T-cell (primary cell): ENCODE measurements at regions not wholly inside any gene's neighbourhood (a gene's known extent, or its start where the extent isn't known, plus 50 kb on each side); places are given as distances from the start of the nearest gene placed in this dataset.
A peak's percentile ranks its signal among the peaks of the same experiment; 100 is the strongest.
"Not testable (repeated sequence)": the region's sequence is repeated elsewhere in the genome, so short reads cannot be mapped to it uniquely, and the experiment has no call there.

Source experiments
- ATAC-seq, 4 experiments: fragments of 200-7000 bp in 3 of 4; fragments of 150-1000 bp in 1 of 4; cut with Tn5 transposase; replicated peaks in 1 of 4; 1 replicate in 3 of 4; 2 replicates in 1 of 4; pipeline ENCODE4 v1.10.0; 2021; ENCODE audit warnings: moderate library complexity in 3 of 4, mild to moderate bottlenecking in 2 of 4, moderate number of reproducible peaks in 1 of 4
- CTCF ChIA-PET, 2 donors: fragments of 300-600 bp; sonication (Branson Sonifier 250); formaldehyde crosslinking; loops; one replicate each; lab custom pipeline; 2022; ENCODE audit warnings: antibody characterized with exemption in 2 of 2; lab: Charles Lee
- POLR2A ChIA-PET, 2 donors: fragments of 300-600 bp; sonication (Branson Sonifier 250); formaldehyde crosslinking; loops; one replicate each; lab custom pipeline; 2022; ENCODE audit warnings: antibody characterized with exemption in 2 of 2; lab: Charles Lee
- DNase-seq, 35 experiments: peaks; one replicate each; pipeline versions ENCODE4 v3.0.0 to v3.0.0-alpha.2; 2013 to 2023
- H3K27ac ChIP-seq: one replicate; pipeline ENCODE4 v1.5.1; 2013; ENCODE audit warnings: low read length
- H3K27me3 ChIP-seq, 2 experiments: replicated peaks in 1 of 2; 1 replicate in 1 of 2; 2 replicates in 1 of 2; pipeline versions ENCODE4 v1.6.1 to v1.7.0; 2013; ENCODE audit warnings: low read length in 1 of 2, mixed read lengths in 1 of 2; ENCODE audit not compliant: control insufficient read depth in 2 of 2, insufficient read depth in 2 of 2; ENCODE audit errors: extremely low read depth in 1 of 2
- H3K36me3 ChIP-seq, 2 donors: 1 replicate in 1 of 2; 2 replicates in 1 of 2; pipeline versions ENCODE4 v1.6.1 to v1.7.0; 2013; ENCODE audit warnings: low read length in 1 of 2; ENCODE audit not compliant: control insufficient read depth in 2 of 2, insufficient read depth in 1 of 2; ENCODE audit errors: extremely low read depth in 1 of 2
- H3K4me1 ChIP-seq, 2 experiments: 1 replicate in 1 of 2; 2 replicates in 1 of 2; pipeline versions ENCODE4 v1.6.1 to v1.7.0; 2013; ENCODE audit warnings: low read length in 2 of 2, mixed read lengths in 1 of 2; ENCODE audit not compliant: insufficient read depth in 2 of 2, control insufficient read depth in 1 of 2; ENCODE audit errors: extremely low read depth in 1 of 2
- H3K4me3 ChIP-seq, 2 donors: 1 replicate in 1 of 2; 2 replicates in 1 of 2; pipeline versions ENCODE4 v1.5.1 to v1.7.0; 2013; ENCODE audit warnings: mild to moderate bottlenecking in 2 of 2, low read length in 1 of 2, moderate library complexity in 1 of 2; ENCODE audit not compliant: control insufficient read depth in 1 of 2; ENCODE audit errors: extremely low read depth in 1 of 2
- H3K9me3 ChIP-seq: 2 replicates; pipeline ENCODE4 v1.7.0; 2013
- H3K27ac Mint-ChIP-seq, 2 donors: one replicate each; pipeline ENCODE4 v1.8.0; 2020 to 2021; ENCODE audit warnings: mild to moderate bottlenecking in 2 of 2, mixed read lengths in 2 of 2
- H3K27me3 Mint-ChIP-seq, 2 donors: one replicate each; pipeline ENCODE4 v1.8.0; 2021 to 2022; ENCODE audit warnings: mixed read lengths in 2 of 2
- H3K36me3 Mint-ChIP-seq: one replicate; pipeline ENCODE4 v1.8.0; 2021; ENCODE audit warnings: mixed read lengths
- H3K4me1 Mint-ChIP-seq, 3 donors: one replicate each; pipeline ENCODE4 v1.8.0; 2020 to 2022; ENCODE audit warnings: mixed read lengths in 3 of 3, mild to moderate bottlenecking in 1 of 3
- H3K4me3 Mint-ChIP-seq, 3 donors: one replicate each; pipeline ENCODE4 v1.8.0; 2020 to 2022; ENCODE audit warnings: mild to moderate bottlenecking in 3 of 3, mixed read lengths in 3 of 3, moderate library complexity in 3 of 3
- H3K9me3 Mint-ChIP-seq, 3 donors: one replicate each; pipeline ENCODE4 v1.8.0; 2020 to 2022; ENCODE audit warnings: mixed read lengths in 3 of 3
- WGBS: methylation state at CpG from one replicate; pipeline ENCODE4 v1.1.5; 2013; ENCODE audit warnings: missing lambda C conversion rate; ENCODE audit not compliant: insufficient coverage; 5-methylcytosine and 5-hydroxymethylcytosine counted together

DNA sequence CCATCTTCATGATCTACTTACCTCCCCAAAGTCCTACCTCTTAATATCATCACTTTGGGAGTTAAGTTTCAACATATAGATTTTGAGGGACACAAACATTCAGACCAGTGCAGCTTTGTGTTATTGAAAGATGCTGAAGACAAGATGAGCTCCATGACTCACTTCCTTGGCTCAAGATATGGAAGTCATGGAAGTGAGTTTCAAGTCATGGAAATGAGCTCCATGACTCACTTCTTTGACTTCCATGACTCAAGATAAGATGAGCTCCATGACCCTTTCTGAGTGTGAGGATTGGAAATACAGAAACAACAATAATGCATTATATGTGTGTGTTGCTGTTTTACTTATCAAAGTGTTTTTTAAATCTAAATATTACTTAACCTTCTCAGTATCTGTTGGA, 170.2 kb upstream of the TPRG1 start:
- no peak for DNase-seq
- Histone ChIP-seq H3K9me3 (no peaks in the 10 kb centered on the region), H3K36me3 (no peaks in the 10 kb centered on the region), H3K4me1 (no peaks in the 10 kb centered on the region), H3K4me3 (no peak overlapping the region), H3K27ac (no peak overlapping the region), H3K27me3 (peaks cover 0 to 4% of the 10 kb centered on the region in 2 experiments)
- H3K27ac Mint-ChIP-seq, result no peak overlapping the region
- ATAC-seq, result no peak
- H3K27me3 Mint-ChIP-seq, result no peaks in the 10 kb centered on the region
- ChIA-PET POLR2A (no interaction called here), CTCF (interaction anchor here in 1 of 2 donors (0.7 kb wide), 1 partner anchor 71 kb away, joined by 3 read pairs; no protein-coding TSS in a partner anchor)
- no peaks in the 10 kb centered on the region for H3K9me3 Mint-ChIP-seq
- no peak overlapping the region for H3K4me3 Mint-ChIP-seq
- H3K4me1 Mint-ChIP-seq, result no peaks in the 10 kb centered on the region
- no peaks in the 10 kb centered on the region for H3K36me3 Mint-ChIP-seq

DNA sequence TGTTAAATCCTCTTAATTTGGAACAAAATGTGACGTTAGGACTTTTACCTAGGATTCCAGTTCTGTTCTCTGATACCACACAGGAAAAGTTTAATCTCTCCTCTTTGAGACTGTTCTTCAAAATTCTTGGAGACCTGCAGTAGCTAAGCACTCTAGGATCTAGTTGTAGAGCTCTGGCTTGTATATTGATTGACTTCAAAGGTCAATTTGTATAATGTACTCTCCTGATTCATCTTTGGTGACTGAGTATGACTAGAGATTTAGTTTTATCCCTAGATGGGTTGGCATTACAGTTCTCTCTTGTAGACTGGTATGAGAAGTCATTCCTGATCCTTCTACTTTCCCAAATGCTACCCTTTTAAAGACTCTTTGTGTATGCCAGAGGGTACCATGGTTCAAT, 168.4 kb upstream of the TPRG1 start:
- Mint-ChIP-seq H3K27ac (no peak overlapping the region), H3K4me1 (no peaks in the 10 kb centered on the region), H3K27me3 (no peaks in the 10 kb centered on the region), H3K36me3 (no peaks in the 10 kb centered on the region), H3K9me3 (no peaks in the 10 kb centered on the region), H3K4me3 (no peak overlapping the region)
- Histone ChIP-seq H3K27me3 (no peaks in the 10 kb centered on the region), H3K4me3 (no peak overlapping the region), H3K36me3 (no peaks in the 10 kb centered on the region), H3K4me1 (no peaks in the 10 kb centered on the region), H3K9me3 (no peaks in the 10 kb centered on the region), H3K27ac (no peak overlapping the region)
- no peak for DNase-seq
- ChIA-PET POLR2A (interaction anchor here in 1 of 2 donors (0.6 kb wide), 1 partner anchor 1265 kb away, joined by 3 read pairs; no protein-coding TSS in a partner anchor), CTCF (no interaction called here)
- ATAC-seq, result no peak
- WGBS, result no CpG with 5 or more reads among the region's 1 CpG

DNA sequence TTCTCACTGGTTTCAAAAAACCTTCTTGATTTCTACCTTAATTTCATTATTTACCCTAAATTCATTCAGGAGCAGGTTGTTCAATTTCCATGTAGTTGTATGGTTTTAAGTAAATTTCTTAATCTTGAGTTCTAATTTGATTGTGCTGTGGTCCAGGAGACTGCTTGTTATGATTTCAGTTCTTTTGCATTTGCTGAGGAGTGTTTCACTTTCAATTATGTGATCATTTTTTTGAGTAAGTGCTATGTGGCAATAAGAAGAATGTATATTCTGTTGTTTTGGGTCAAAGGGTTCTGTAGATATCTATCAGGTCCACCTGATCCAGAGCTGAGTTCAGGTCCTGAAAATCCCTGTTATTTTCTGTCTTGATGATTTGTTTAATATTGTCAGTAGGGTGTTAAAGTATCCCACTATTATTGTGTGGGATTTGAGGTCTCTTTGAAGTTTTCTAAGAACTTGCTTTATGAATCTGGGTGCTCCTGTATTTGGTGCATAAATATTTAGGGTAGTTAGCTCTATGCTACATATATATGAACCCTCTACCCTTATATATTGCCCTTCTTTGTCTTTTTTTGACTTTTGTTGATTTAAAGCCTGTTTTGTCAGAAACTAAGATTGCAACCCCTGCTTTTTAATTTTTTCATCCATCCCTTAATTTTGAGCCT, 158.4 kb upstream of the TPRG1 start:
- Histone ChIP-seq H3K27ac (no peak overlapping the region), H3K4me3 (no peak overlapping the region), H3K4me1 (no peaks in the 10 kb centered on the region), H3K36me3 (no peaks in the 10 kb centered on the region), H3K27me3 (no peaks in the 10 kb centered on the region), H3K9me3 (no peaks in the 10 kb centered on the region)
- H3K9me3 Mint-ChIP-seq, result peaks cover 12 to 24% (median 16%) of the 10 kb centered on the region in 3 donors
- ATAC-seq (no peak), DNase-seq (no peak)
- ChIA-PET POLR2A (no interaction called here), CTCF (interaction anchor here in 1 of 2 donors (1.0 kb wide), 1 partner anchor 1275 kb away, joined by 3 read pairs; no protein-coding TSS in a partner anchor)
- peaks cover 4% of the 10 kb centered on the region for H3K36me3 Mint-ChIP-seq
- peaks cover 12 to 15% (median 13%) of the 10 kb centered on the region in 3 donors for H3K4me1 Mint-ChIP-seq
- peak overlapping the region in 1 of 2 donors; percentile 5 for H3K27ac Mint-ChIP-seq
- H3K4me3 Mint-ChIP-seq, result no peak overlapping the region
- no peaks in the 10 kb centered on the region for H3K27me3 Mint-ChIP-seq

DNA sequence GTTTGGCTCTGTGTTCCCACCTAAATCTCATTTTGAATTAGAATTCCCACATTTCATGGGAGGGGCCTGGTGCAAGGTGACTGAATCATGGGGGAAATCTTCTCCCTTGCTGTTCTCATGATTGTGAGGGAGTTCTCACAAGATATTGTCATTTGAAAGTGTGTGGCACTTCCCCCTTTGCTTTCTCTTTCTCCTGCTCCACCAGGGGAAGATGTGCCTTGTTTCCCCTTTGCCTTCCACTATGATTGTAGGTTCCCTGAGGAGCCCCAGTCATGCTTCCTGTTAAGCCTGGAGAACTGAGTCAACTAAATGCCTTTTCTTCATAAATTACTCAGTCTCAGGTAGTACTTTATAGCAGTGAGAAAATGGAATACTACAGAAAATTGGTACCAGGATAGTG, 157.2 kb upstream of the TPRG1 start:
- POLR2A ChIA-PET, result no interaction called here
- H3K4me3 Mint-ChIP-seq, result no peak overlapping the region
- H3K4me3 ChIP-seq, result no peak overlapping the region
- no peaks in the 10 kb centered on the region for H3K4me1 ChIP-seq
- H3K4me1 Mint-ChIP-seq, result peaks cover 12 to 15% (median 13%) of the 10 kb centered on the region in 3 donors
- H3K27me3 Mint-ChIP-seq, result no peaks in the 10 kb centered on the region
- no peak for DNase-seq
- H3K36me3 ChIP-seq, result no peaks in the 10 kb centered on the region
- H3K9me3 Mint-ChIP-seq, result peaks cover 12 to 24% (median 16%) of the 10 kb centered on the region in 3 donors
- H3K9me3 ChIP-seq, result no peaks in the 10 kb centered on the region
- H3K36me3 Mint-ChIP-seq, result peaks cover 4% of the 10 kb centered on the region
- H3K27me3 ChIP-seq, result no peaks in the 10 kb centered on the region
- no peak for ATAC-seq
- no peak overlapping the region for H3K27ac ChIP-seq
- H3K27ac Mint-ChIP-seq, result no peak overlapping the region
- CTCF ChIA-PET, result no interaction called here

DNA sequence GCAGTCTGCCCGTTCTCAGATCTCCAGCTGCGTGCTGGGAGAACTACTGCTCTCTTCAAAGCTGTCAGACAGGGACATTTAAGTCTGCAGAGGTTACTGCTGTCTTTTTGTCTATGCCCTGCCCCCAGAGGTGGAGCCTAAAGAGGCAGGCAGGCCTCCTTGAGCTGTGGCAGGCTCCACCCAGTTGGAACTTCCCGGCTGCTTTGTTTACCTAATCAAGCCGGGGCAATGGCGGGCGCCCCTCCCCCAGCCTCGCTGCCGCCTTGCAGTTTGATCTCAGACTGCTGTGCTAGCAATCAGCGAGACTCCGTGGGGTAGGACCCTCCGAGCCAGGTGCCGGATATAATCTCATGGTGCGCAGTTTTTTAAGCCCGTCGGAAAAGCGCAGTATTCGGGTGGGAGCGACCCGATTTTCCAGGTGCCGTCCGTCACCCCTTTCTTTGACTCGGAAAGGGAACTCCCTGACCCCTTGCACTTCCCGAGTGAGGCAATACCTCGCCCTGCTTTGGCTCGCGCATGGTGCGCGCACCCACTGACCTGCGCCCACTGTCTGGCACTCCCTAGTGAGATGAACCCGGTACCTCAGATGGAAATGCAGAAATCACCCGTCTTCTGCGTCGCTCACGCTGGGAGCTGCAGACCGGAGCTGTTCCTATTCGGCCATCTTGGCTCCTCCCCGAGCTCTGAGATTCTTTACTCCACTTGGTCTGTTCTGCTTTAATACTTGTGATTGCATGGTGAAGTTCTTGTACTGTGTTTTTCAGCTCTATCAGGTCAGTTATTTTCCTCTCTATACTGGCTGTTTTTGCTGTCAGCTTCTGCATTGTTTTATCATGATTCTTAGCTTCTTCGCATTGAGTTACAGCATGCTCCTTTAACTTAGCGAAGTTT, 148.9 kb upstream of the TPRG1 start:
- H3K36me3 Mint-ChIP-seq, H3K27ac ChIP-seq, H3K4me1 Mint-ChIP-seq, POLR2A ChIA-PET, H3K36me3 ChIP-seq, H3K4me3 ChIP-seq, ATAC-seq, H3K9me3 ChIP-seq, H3K4me1 ChIP-seq, H3K9me3 Mint-ChIP-seq, CTCF ChIA-PET: not testable (repeated sequence)
- Mint-ChIP-seq H3K27ac (peak overlapping the region in 1 of 2 donors; percentile 64), H3K27me3 (peaks cover 11 to 13% of the 10 kb centered on the region in 2 donors), H3K4me3 (peak overlapping the region in 1 of 3 donors; percentile 21)
- 59% methylated on average over 6 of the region's 39 CpGs for WGBS
- peak in 16 of 35 experiments; percentile 0 to 31 (median 8) for DNase-seq
- H3K27me3 ChIP-seq, result peaks cover 0 to 17% of the 10 kb centered on the region in 2 experiments

DNA sequence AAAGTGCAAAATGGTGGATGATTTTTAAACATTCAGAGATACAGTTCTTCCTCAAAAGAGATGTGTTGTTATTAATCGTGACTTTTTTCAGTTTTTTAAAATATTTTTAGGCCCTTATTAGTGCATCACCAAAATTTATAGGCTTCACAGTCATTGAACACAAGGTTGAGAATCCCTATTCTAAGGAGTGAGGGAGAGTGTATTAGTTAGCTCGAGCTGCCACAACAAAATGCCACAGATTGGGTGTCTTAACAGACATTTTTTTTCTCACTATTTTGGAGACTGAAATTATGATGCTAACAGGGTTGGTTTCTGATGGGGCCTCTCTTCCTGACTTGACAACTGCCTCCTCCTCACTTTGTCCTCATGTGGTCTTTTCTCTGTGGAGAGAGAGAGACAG, 145.9 kb upstream of the TPRG1 start:
- no peaks in the 10 kb centered on the region for H3K9me3 Mint-ChIP-seq
- no peaks in the 10 kb centered on the region for H3K4me1 Mint-ChIP-seq
- CTCF ChIA-PET, result no interaction called here

More for the DNA sequence above, 145.9 kb upstream of the TPRG1 start:
- Histone ChIP-seq H3K27ac (no peak overlapping the region), H3K27me3 (peaks cover 0 to 17% of the 10 kb centered on the region in 2 experiments), H3K4me1 (no peaks in the 10 kb centered on the region), H3K9me3 (no peaks in the 10 kb centered on the region), H3K4me3 (no peak overlapping the region), H3K36me3 (no peaks in the 10 kb centered on the region)
- DNase-seq (no peak), ATAC-seq (no peak)
- Mint-ChIP-seq H3K4me3 (no peak overlapping the region), H3K36me3 (no peaks in the 10 kb centered on the region), H3K27ac (no peak overlapping the region), H3K27me3 (peaks cover 11 to 13% of the 10 kb centered on the region in 2 donors)
- POLR2A ChIA-PET, result no interaction called here
- WGBS, result no CpG with 5 or more reads among the region's 2 CpGs
